D341Med (cell line): ENCODE measurements at regions not wholly inside any gene's neighbourhood (a gene's known extent, or its start where the extent isn't known, plus 50 kb on each side); places are given as distances from the start of the nearest gene placed in this dataset.

ENCODE experiments used
- DNase-seq: peaks from one replicate; pipeline ENCODE4 v3.0.0; 2012; ENCODE audit warnings: low spot score

- no peak for DNase-seq
Observed at GRCh38 chr5:52409835-52410234, 377.9 kb upstream of the ITGA1 start.

- no peak for DNase-seq
Observed at GRCh38 chr5:52419357-52419756, 368.4 kb upstream of the ITGA1 start.

- no peak for DNase-seq
Observed at GRCh38 chr5:52427615-52428014, 360.1 kb upstream of the ITGA1 start.

GRCh38 chr5:52428977-52429489 lies 358.7 kb upstream of the ITGA1 start:
- DNase-seq = no peak

- no peak for DNase-seq
Observed at GRCh38 chr5:52441768-52442167, 345.9 kb upstream of the ITGA1 start.

- no peak for DNase-seq
Observed at GRCh38 chr5:52443187-52443586, 344.5 kb upstream of the ITGA1 start.

- no peak for DNase-seq
Observed at GRCh38 chr5:52448111-52448510, 339.6 kb upstream of the ITGA1 start.

GRCh38 chr5:52449516-52449915 lies 338.2 kb upstream of the ITGA1 start:
- DNase-seq = no peak

GRCh38 chr5:52452098-52452497 lies 335.6 kb upstream of the ITGA1 start:
- DNase-seq = no peak

GRCh38 chr5:52453176-52453575 lies 334.5 kb upstream of the ITGA1 start:
- no peak for DNase-seq

- no peak for DNase-seq
Observed at GRCh38 chr5:52455920-52456319, 331.8 kb upstream of the ITGA1 start.

GRCh38 chr5:52457810-52458209 lies 329.9 kb upstream of the ITGA1 start:
- DNase-seq = no peak

GRCh38 chr5:52466113-52466512 lies 321.6 kb upstream of the ITGA1 start:
- no peak for DNase-seq

GRCh38 chr5:52466749-52467520 lies 320.8 kb upstream of the ITGA1 start:
- no peak for DNase-seq

GRCh38 chr5:52468976-52469375 lies 318.7 kb upstream of the ITGA1 start:
- DNase-seq = no peak

GRCh38 chr5:52469420-52469819 lies 318.3 kb upstream of the ITGA1 start:
- DNase-seq = no peak

GRCh38 chr5:52469835-52470234 lies 317.9 kb upstream of the ITGA1 start:
- DNase-seq = no peak

- DNase-seq = no peak
Observed at GRCh38 chr5:52476346-52476745, 311.4 kb upstream of the ITGA1 start.

- no peak for DNase-seq
Observed at GRCh38 chr5:52481201-52481600, 306.5 kb upstream of the ITGA1 start.

- DNase-seq = no peak
Observed at GRCh38 chr5:52481851-52482250, 305.9 kb upstream of the ITGA1 start.

GRCh38 chr5:52491071-52491787 lies 296.5 kb upstream of the ITGA1 start:
- no peak for DNase-seq

GRCh38 chr5:52491818-52492217 lies 295.9 kb upstream of the ITGA1 start:
- no peak for DNase-seq

GRCh38 chr5:52497133-52497693 lies 290.5 kb upstream of the ITGA1 start:
- no peak for DNase-seq
